HEK293 (cell line): ENCODE measurements at regions not wholly inside any gene's neighbourhood (a gene's known extent, or its start where the extent isn't known, plus 50 kb on each side); places are given as distances from the start of the nearest gene placed in this dataset.

ENCODE experiments used
- CTCF ChIA-PET: fragments of 350-600 bp; formaldehyde crosslinking; extraction: SDS; loops from one replicate; lab custom pipeline; 2021; ENCODE audit warnings: antibody characterized with exemption; lab: Yijun Ruan, JAX
- POLR2A ChIA-PET: fragments of 300-600 bp; formaldehyde crosslinking; extraction: SDS; loops from one replicate; lab custom pipeline; 2020; ENCODE audit warnings: antibody characterized with exemption, inconsistent platforms; lab: Yijun Ruan, JAX
- H3K27ac ChIP-seq: fragments of 200-500 bp; sonication (Bioruptor generic); 2 replicates; pipeline ENCODE4 v1.5.1; 2014; ENCODE audit warnings: low read depth, low read length, control low read depth, inconsistent platforms; ENCODE audit errors: extremely low read depth
- H3K36me3 ChIP-seq, 2 experiments: fragments of 200-500 bp in 1 of 2; sonication (Bioruptor generic) in 1 of 2; 1 replicate in 1 of 2; 2 replicates in 1 of 2; pipeline ENCODE4 v1.5.1; 2014 to 2017; ENCODE audit warnings: inconsistent platforms in 2 of 2, low read length in 2 of 2; ENCODE audit not compliant: control insufficient read depth in 2 of 2, insufficient read depth in 1 of 2
- H3K4me1 ChIP-seq: fragments of 200-500 bp; sonication (Bioruptor generic); 2 replicates; pipeline ENCODE4 v1.5.1; 2014; ENCODE audit warnings: mild to moderate bottlenecking, low read length, inconsistent platforms; ENCODE audit not compliant: control insufficient read depth, insufficient read depth
- H3K4me3 ChIP-seq: 2 replicates; pipeline ENCODE4 v1.5.1; 2011; ENCODE audit warnings: low read depth, mild to moderate bottlenecking, control low read depth, low read length, moderate library complexity
- H3K9me3 ChIP-seq: fragments of 200-500 bp; sonication (Bioruptor generic); 2 replicates; pipeline ENCODE4 v1.5.1; 2014; ENCODE audit warnings: low read depth, low read length, inconsistent platforms; ENCODE audit not compliant: control insufficient read depth, insufficient read depth
- GLIS2 ChIP-seq: fragments of 450-650 bp; formaldehyde crosslinking; IDR thresholded peaks from 2 replicates; pipeline ENCODE4 v1.5.1; 2016; ENCODE audit warnings: missing biosample characterization, missing genetic modification characterization
- KLF8 ChIP-seq: fragments of 450-650 bp; formaldehyde crosslinking; IDR thresholded peaks from 2 replicates; pipeline ENCODE4 v1.5.1; 2016; ENCODE audit warnings: missing biosample characterization, missing genetic modification characterization
- SP2 ChIP-seq: fragments of 450-650 bp; formaldehyde crosslinking; IDR thresholded peaks from 2 replicates; pipeline ENCODE4 v1.5.1; 2016; ENCODE audit warnings: missing biosample characterization, missing genetic modification characterization
- SP3 ChIP-seq: fragments of 450-650 bp; formaldehyde crosslinking; IDR thresholded peaks from 2 replicates; pipeline ENCODE4 v1.5.1; 2016; ENCODE audit warnings: missing biosample characterization, missing genetic modification characterization
- TCF7L2 ChIP-seq: IDR thresholded peaks from 2 replicates; pipeline ENCODE4 v1.6.1; 2011; ENCODE audit warnings: low read depth, mild to moderate bottlenecking, inconsistent platforms, low read length, moderate library complexity, borderline replicate concordance
- ZBTB48 ChIP-seq: fragments of 450-650 bp; formaldehyde crosslinking; IDR thresholded peaks from 2 replicates; pipeline ENCODE4 v1.5.1; 2016; ENCODE audit warnings: missing biosample characterization, missing genetic modification characterization
- ZBTB8A ChIP-seq: fragments of 450-650 bp; formaldehyde crosslinking; IDR thresholded peaks from 2 replicates; pipeline ENCODE4 v1.5.1; 2016; ENCODE audit warnings: missing biosample characterization, missing genetic modification characterization
- ZIC2 ChIP-seq: fragments of 450-650 bp; formaldehyde crosslinking; IDR thresholded peaks from 2 replicates; pipeline ENCODE4 v1.5.1; 2016; ENCODE audit warnings: missing biosample characterization, missing genetic modification characterization
- ZNF155 ChIP-seq: fragments of 450-650 bp; formaldehyde crosslinking; IDR thresholded peaks from 2 replicates; pipeline ENCODE4 v1.5.1; 2016; ENCODE audit warnings: missing biosample characterization, missing genetic modification characterization
- ZNF211 ChIP-seq: fragments of 450-650 bp; formaldehyde crosslinking; IDR thresholded peaks from 2 replicates; pipeline ENCODE4 v1.5.1; 2016; ENCODE audit warnings: low read depth, missing biosample characterization, missing genetic modification characterization
- ZNF266 ChIP-seq: fragments of 450-650 bp; formaldehyde crosslinking; IDR thresholded peaks from 2 replicates; pipeline ENCODE4 v1.5.1; 2016; ENCODE audit warnings: missing biosample characterization, missing genetic modification characterization, low read depth
- ZNF335 ChIP-seq: fragments of 450-650 bp; formaldehyde crosslinking; conservative IDR thresholded peaks from 2 replicates; pipeline ENCODE4 v1.5.1; 2016; ENCODE audit warnings: missing biosample characterization, missing genetic modification characterization
- ZNF391 ChIP-seq: fragments of 450-650 bp; formaldehyde crosslinking; IDR thresholded peaks from 2 replicates; pipeline ENCODE4 v1.5.1; 2016; ENCODE audit warnings: low read depth, missing biosample characterization, missing genetic modification characterization, borderline replicate concordance
- ZNF416 ChIP-seq: fragments of 450-650 bp; formaldehyde crosslinking; IDR thresholded peaks from 2 replicates; pipeline ENCODE4 v1.5.1; 2016; ENCODE audit warnings: missing biosample characterization, missing genetic modification characterization
- ZNF610 ChIP-seq: fragments of 450-650 bp; formaldehyde crosslinking; IDR thresholded peaks from 2 replicates; pipeline ENCODE4 v1.5.1; 2016; ENCODE audit warnings: missing biosample characterization, missing genetic modification characterization, borderline replicate concordance
- ZNF677 ChIP-seq: fragments of 450-650 bp; IDR thresholded peaks from 2 replicates; pipeline ENCODE4 v1.5.0; 2018; ENCODE audit warnings: missing biosample characterization, mild to moderate bottlenecking, missing genetic modification characterization, moderate library complexity
- ZNF701 ChIP-seq: fragments of 450-650 bp; formaldehyde crosslinking; IDR thresholded peaks from 2 replicates; pipeline ENCODE4 v1.5.1; 2016; ENCODE audit warnings: missing biosample characterization, missing genetic modification characterization
- ZNF707 ChIP-seq: fragments of 450-650 bp; formaldehyde crosslinking; IDR thresholded peaks from 2 replicates; pipeline ENCODE4 v1.5.1; 2016; ENCODE audit warnings: missing biosample characterization, missing genetic modification characterization
- ZNF76 ChIP-seq: fragments of 450-650 bp; formaldehyde crosslinking; IDR thresholded peaks from 2 replicates; pipeline ENCODE4; 2016; ENCODE audit warnings: low read depth, missing biosample characterization, missing genetic modification characterization, borderline replicate concordance
- TF ChIP-seq, protein P1 (sequence below): fragments of 450-650 bp; formaldehyde crosslinking; IDR thresholded peaks from 2 replicates; pipeline ENCODE4 v1.5.1; 2016; ENCODE audit warnings: missing biosample characterization, missing genetic modification characterization
- TF ChIP-seq, protein P2 (sequence below): fragments of 450-650 bp; formaldehyde crosslinking; IDR thresholded peaks from 2 replicates; pipeline ENCODE4 v1.5.1; 2016; ENCODE audit warnings: missing biosample characterization, missing genetic modification characterization
- TF ChIP-seq, protein P3 (sequence below): fragments of 450-650 bp; formaldehyde crosslinking; conservative IDR thresholded peaks from 2 replicates; pipeline ENCODE4 v1.5.1; 2016; ENCODE audit warnings: low read depth, missing biosample characterization, missing genetic modification characterization
- TF ChIP-seq, protein P4 (sequence below): fragments of 450-650 bp; formaldehyde crosslinking; IDR thresholded peaks from 2 replicates; pipeline ENCODE4 v1.5.1; 2016; ENCODE audit warnings: missing biosample characterization, missing genetic modification characterization

DNA sequence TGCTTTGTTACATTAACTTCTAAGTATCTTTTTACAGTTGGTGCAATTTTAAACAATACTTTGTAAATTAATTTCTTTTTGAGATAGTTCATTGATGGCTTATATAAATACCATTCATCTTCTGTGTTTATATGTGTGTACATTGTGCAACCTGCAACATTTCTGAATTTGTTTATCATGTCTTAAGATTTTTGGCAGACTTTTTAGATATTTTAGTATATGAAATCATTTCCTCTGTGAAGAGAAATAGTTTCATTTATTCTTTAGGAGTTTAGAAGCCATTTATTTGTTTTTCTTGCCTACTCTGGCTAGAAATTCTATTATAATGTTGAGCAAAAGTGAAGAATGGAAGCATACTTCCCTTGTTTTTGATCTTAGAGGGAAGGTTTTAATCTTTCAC lies 337.8 kb upstream of the DSEL start:
- TF ChIP-seq, protein P1, sequence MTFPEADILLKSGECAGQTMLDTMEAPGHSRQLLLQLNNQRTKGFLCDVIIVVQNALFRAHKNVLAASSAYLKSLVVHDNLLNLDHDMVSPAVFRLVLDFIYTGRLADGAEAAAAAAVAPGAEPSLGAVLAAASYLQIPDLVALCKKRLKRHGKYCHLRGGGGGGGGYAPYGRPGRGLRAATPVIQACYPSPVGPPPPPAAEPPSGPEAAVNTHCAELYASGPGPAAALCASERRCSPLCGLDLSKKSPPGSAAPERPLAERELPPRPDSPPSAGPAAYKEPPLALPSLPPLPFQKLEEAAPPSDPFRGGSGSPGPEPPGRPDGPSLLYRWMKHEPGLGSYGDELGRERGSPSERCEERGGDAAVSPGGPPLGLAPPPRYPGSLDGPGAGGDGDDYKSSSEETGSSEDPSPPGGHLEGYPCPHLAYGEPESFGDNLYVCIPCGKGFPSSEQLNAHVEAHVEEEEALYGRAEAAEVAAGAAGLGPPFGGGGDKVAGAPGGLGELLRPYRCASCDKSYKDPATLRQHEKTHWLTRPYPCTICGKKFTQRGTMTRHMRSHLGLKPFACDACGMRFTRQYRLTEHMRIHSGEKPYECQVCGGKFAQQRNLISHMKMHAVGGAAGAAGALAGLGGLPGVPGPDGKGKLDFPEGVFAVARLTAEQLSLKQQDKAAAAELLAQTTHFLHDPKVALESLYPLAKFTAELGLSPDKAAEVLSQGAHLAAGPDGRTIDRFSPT: no peak
- TF ChIP-seq ZBTB48 (tag by site-specific recombination): no peak
- TF ChIP-seq, protein P2, sequence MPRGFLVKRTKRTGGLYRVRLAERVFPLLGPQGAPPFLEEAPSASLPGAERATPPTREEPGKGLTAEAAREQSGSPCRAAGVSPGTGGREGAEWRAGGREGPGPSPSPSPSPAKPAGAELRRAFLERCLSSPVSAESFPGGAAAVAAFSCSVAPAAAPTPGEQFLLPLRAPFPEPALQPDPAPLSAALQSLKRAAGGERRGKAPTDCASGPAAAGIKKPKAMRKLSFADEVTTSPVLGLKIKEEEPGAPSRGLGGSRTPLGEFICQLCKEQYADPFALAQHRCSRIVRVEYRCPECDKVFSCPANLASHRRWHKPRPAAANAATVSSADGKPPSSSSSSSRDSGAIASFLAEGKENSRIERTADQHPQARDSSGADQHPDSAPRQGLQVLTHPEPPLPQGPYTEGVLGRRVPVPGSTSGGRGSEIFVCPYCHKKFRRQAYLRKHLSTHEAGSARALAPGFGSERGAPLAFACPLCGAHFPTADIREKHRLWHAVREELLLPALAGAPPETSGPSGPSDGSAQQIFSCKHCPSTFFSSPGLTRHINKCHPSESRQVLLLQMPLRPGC (tag by site-specific recombination): no peak
- TF ChIP-seq ZNF416 (tag by site-specific recombination): no peak
- no peak for TF ChIP-seq ZNF155 (tag by site-specific recombination)
- TF ChIP-seq ZNF610: no peak
- TF ChIP-seq ZNF211 (tag by site-specific recombination): no peak
- CTCF ChIA-PET: no interaction called here
- Histone ChIP-seq H3K27ac (no peak overlapping the region), H3K36me3 (no peaks in the 10 kb centered on the region), H3K4me3 (no peak overlapping the region), H3K4me1 (no peaks in the 10 kb centered on the region), H3K9me3 (no peaks in the 10 kb centered on the region)
- POLR2A ChIA-PET: no interaction called here

DNA sequence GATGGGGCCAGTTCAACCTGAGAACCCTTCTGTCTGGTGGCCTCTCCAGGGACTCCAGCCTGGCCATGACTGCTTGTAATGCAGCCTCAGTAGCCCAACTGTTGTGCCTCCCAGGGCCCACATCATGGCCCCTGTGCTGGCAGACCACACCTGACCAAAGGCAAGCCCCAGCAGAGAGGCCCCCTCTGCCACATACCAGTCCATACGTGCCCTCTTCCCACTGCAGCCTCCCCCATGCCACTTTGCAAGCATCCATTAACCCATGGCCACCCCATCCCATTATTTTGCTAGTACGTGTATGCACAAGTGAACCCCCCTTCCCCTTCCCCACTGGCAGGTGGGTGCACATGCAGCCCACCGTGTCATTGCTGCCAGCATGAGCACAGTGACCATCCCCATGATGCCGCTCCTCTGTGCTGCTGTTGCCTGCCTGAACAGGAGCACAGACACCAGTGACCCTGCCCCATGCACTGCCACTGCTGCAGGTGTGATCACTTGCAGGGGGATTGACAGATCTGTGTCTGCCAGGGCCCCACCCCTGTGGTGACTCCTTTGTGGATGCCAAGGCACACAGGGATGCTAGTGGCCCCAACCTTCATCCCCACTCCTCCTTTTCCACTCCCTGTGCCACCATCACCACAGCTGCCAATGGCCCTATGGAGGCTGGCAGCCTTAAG lies 330.0 kb upstream of the DSEL start:
- Histone ChIP-seq H3K27ac (no peak overlapping the region), H3K9me3 (no peaks in the 10 kb centered on the region), H3K36me3 (no peaks in the 10 kb centered on the region), H3K4me1 (no peaks in the 10 kb centered on the region), H3K4me3 (no peak overlapping the region)
- CTCF ChIA-PET: no interaction called here
- TF ChIP-seq ZNF266 (tag by site-specific recombination) (no peak), ZNF677 (tag by site-specific recombination) (no peak), TCF7L2 (no peak), ZBTB8A (no peak), SP3 (tag by site-specific recombination) (no peak), SP2 (tag by site-specific recombination) (no peak), ZIC2 (tag by site-specific recombination) (no peak), ZNF335 (tag by site-specific recombination) (no peak), ZNF155 (tag by site-specific recombination) (no peak), GLIS2 (tag by site-specific recombination) (no peak), ZNF707 (tag by site-specific recombination) (no peak), ZNF391 (no peak), ZNF76 (no peak), ZNF701 (tag by site-specific recombination) (no peak), KLF8 (tag by site-specific recombination) (no peak)
- TF ChIP-seq, protein P3, sequence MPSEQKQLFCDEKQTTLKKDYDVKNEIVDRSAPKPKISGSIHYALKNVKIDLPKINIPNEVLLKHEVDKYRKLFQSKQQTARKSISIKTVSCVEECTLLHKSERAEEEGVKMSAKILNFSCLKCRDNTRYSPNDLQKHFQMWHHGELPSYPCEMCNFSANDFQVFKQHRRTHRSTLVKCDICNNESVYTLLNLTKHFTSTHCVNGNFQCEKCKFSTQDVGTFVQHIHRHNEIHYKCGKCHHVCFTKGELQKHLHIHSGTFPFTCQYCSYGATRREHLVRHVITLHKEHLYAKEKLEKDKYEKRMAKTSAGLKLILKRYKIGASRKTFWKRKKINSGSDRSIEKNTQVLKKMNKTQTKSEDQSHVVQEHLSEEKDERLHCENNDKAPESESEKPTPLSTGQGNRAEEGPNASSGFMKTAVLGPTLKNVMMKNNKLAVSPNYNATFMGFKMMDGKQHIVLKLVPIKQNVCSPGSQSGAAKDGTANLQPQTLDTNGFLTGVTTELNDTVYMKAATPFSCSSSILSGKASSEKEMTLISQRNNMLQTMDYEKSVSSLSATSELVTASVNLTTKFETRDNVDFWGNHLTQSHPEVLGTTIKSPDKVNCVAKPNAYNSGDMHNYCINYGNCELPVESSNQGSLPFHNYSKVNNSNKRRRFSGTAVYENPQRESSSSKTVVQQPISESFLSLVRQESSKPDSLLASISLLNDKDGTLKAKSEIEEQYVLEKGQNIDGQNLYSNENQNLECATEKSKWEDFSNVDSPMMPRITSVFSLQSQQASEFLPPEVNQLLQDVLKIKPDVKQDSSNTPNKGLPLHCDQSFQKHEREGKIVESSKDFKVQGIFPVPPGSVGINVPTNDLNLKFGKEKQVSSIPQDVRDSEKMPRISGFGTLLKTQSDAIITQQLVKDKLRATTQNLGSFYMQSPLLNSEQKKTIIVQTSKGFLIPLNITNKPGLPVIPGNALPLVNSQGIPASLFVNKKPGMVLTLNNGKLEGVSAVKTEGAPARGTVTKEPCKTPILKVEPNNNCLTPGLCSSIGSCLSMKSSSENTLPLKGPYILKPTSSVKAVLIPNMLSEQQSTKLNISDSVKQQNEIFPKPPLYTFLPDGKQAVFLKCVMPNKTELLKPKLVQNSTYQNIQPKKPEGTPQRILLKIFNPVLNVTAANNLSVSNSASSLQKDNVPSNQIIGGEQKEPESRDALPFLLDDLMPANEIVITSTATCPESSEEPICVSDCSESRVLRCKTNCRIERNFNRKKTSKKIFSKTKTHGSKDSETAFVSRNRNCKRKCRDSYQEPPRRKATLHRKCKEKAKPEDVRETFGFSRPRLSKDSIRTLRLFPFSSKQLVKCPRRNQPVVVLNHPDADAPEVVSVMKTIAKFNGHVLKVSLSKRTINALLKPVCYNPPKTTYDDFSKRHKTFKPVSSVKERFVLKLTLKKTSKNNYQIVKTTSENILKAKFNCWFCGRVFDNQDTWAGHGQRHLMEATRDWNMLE (tag by site-specific recombination): no peak
- TF ChIP-seq, protein P4, sequence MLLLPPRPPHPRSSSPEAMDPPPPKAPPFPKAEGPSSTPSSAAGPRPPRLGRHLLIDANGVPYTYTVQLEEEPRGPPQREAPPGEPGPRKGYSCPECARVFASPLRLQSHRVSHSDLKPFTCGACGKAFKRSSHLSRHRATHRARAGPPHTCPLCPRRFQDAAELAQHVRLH (tag by site-specific recombination): no peak
- TF ChIP-seq, protein P1: no peak
- POLR2A ChIA-PET: no interaction called here
